NCI-H446 treated with DMSO at 0.1 percent for 48 hours (cell line): ENCODE measurements at regions not wholly inside any gene's neighbourhood (a gene's known extent, or its start where the extent isn't known, plus 50 kb on each side); places are given as distances from the start of the nearest gene placed in this dataset.
"Not testable (repeated sequence)": the region's sequence is repeated elsewhere in the genome, so short reads cannot be mapped to it uniquely, and the experiment has no call there.

ENCODE experiments used
- DNase-seq: peaks from one replicate; lab custom pipeline; 2025; lab: John Stamatoyannopoulos, UW

GRCh38 chr21:20377250-20377649, 621.0 kb upstream of the NCAM2 start:
- DNase-seq, result no peak

GRCh38 chr21:20388400-20388799, 609.8 kb upstream of the NCAM2 start:
- DNase-seq, result no peak

GRCh38 chr21:20396798-20397197, 601.4 kb upstream of the NCAM2 start:
- DNase-seq, result no peak

- DNase-seq, result no peak
These were observed 593.3 kb upstream of the NCAM2 start for GRCh38 chr21:20404915-20405314.

GRCh38 chr21:20418353-20418752, 579.9 kb upstream of the NCAM2 start:
- no peak for DNase-seq

- no peak for DNase-seq
These were observed 578.4 kb upstream of the NCAM2 start for GRCh38 chr21:20419772-20420171.

- no peak for DNase-seq
These were observed 573.3 kb upstream of the NCAM2 start for GRCh38 chr21:20424943-20425342.

GRCh38 chr21:20425856-20426255, 572.4 kb upstream of the NCAM2 start:
- no peak for DNase-seq

GRCh38 chr21:20440338-20440737, 557.9 kb upstream of the NCAM2 start:
- DNase-seq, result no peak

- DNase-seq, result no peak
These were observed 554.6 kb upstream of the NCAM2 start for GRCh38 chr21:20443558-20444155.

- DNase-seq, result no peak
These were observed 552.2 kb upstream of the NCAM2 start for GRCh38 chr21:20445971-20446370.

GRCh38 chr21:20451046-20451445, 547.2 kb upstream of the NCAM2 start:
- DNase-seq, result no peak

- DNase-seq, result no peak
These were observed 545.3 kb upstream of the NCAM2 start for GRCh38 chr21:20452935-20453334.

- no peak for DNase-seq
These were observed 538.4 kb upstream of the NCAM2 start for GRCh38 chr21:20459838-20460237.

GRCh38 chr21:20463362-20463761, 534.8 kb upstream of the NCAM2 start:
- no peak for DNase-seq

- no peak for DNase-seq
These were observed 528.8 kb upstream of the NCAM2 start for GRCh38 chr21:20469361-20469760.

- no peak for DNase-seq
These were observed 511.9 kb upstream of the NCAM2 start for GRCh38 chr21:20486303-20486702.

GRCh38 chr21:20502915-20503314, 495.3 kb upstream of the NCAM2 start:
- DNase-seq, result not testable (repeated sequence)

- DNase-seq, result no peak
These were observed 490.4 kb upstream of the NCAM2 start for GRCh38 chr21:20507783-20508182.

GRCh38 chr21:20511216-20511880, 486.9 kb upstream of the NCAM2 start:
- DNase-seq, result no peak

- DNase-seq, result no peak
These were observed 482.8 kb upstream of the NCAM2 start for GRCh38 chr21:20515446-20515845.

- no peak for DNase-seq
These were observed 479.1 kb upstream of the NCAM2 start for GRCh38 chr21:20519076-20519475.

GRCh38 chr21:20522611-20523010, 475.6 kb upstream of the NCAM2 start:
- DNase-seq, result peak; percentile 34

GRCh38 chr21:20523191-20523590, 475.0 kb upstream of the NCAM2 start:
- DNase-seq, result no peak
